HepG2 (cell line): ENCODE measurements at regions not wholly inside any gene's neighbourhood (a gene's known extent, or its start where the extent isn't known, plus 50 kb on each side); places are given as distances from the start of the nearest gene placed in this dataset.

Experiments
- ATAC-seq: fragments of 200-7000 bp; cut with Tn5 transposase; 3 replicates; pipeline ENCODE4 v1.9.1; 2020; ENCODE audit warnings: mild to moderate bottlenecking, moderate library complexity
- BruUV-seq: library from RNA; stranded (reverse); fragments of 400-500 nt; replicated peaks from 2 replicates; lab custom pipeline; 2021; lab: Mats Ljungman, UMichigan
- CTCF ChIA-PET: fragments of 300-600 bp; formaldehyde crosslinking; extraction: SDS; loops from one replicate; lab custom pipeline; 2021; ENCODE audit warnings: low total read pairs, inconsistent platforms, low intra/inter-chr PET ratio; lab: Yijun Ruan, JAX
- POLR2A ChIA-PET: fragments of 350-600 bp; sonication (Branson Sonifier 250); formaldehyde crosslinking; loops from one replicate; lab custom pipeline; 2020; ENCODE audit warnings: antibody characterized with exemption, inconsistent platforms; lab: Yijun Ruan, JAX
- DNase-seq: peaks from one replicate; pipeline ENCODE4 v3.0.0-alpha.2; 2015; ENCODE audit warnings: low spot score
- FAIRE-seq: peaks from 3 replicates; lab custom pipeline; 2011; peaks lifted over from hg19 to GRCh38; lab: Jason Lieb, UNC
- H2AFZ ChIP-seq: one replicate; pipeline ENCODE4 v1.6.1; 2011; ENCODE audit warnings: low read length, inconsistent platforms
- H3K27ac ChIP-seq: fragments of 300-600 bp; 3 replicates; pipeline ENCODE4 v1.8.0; 2011; ENCODE audit warnings: mixed run types, mild to moderate bottlenecking, mixed read lengths, low read length, inconsistent platforms; ENCODE audit not compliant: insufficient read depth; ENCODE audit errors: extremely low read length
- H3K27me3 ChIP-seq, 2 experiments: fragments of 200-600 bp in 1 of 2; 2 replicates in 1 of 2; 3 replicates in 1 of 2; pipeline versions ENCODE4 v1.6.0 to v1.8.0; 2011; ENCODE audit warnings: low read length in 2 of 2, mild to moderate bottlenecking in 2 of 2, moderate library complexity in 2 of 2, inconsistent platforms in 1 of 2; ENCODE audit not compliant: insufficient read depth in 2 of 2, control insufficient read depth in 1 of 2
- H3K36me3 ChIP-seq, 2 experiments: fragments of 200-600 bp in 1 of 2; replicated peaks in 1 of 2; 2 replicates in 1 of 2; 3 replicates in 1 of 2; pipeline versions ENCODE4 v1.5.1 to v1.8.0; 2011; ENCODE audit warnings: low read length in 2 of 2, inconsistent platforms in 1 of 2; ENCODE audit not compliant: insufficient read depth in 2 of 2, control insufficient read depth in 1 of 2
- H3K4me1 ChIP-seq: 2 replicates; pipeline ENCODE4 v1.5.1; 2012; ENCODE audit warnings: low read length, inconsistent platforms; ENCODE audit not compliant: insufficient read depth
- H3K4me2 ChIP-seq: 2 replicates; pipeline ENCODE4 v1.6.0; 2011; ENCODE audit warnings: low read depth, low read length, inconsistent platforms
- H3K4me3 ChIP-seq, 3 experiments: fragments of 200-600 bp in 1 of 3; sonication (generic), shearing (Covaris generic) in 1 of 3; replicated peaks in 1 of 3; 2 replicates each; pipeline ENCODE4 v1.5.1; 2011 to 2016; ENCODE audit warnings: low read length in 3 of 3, inconsistent platforms in 2 of 3, low read depth in 2 of 3, mild to moderate bottlenecking in 2 of 3, control low read depth in 1 of 3, mixed read lengths in 1 of 3; ENCODE audit not compliant: insufficient read depth in 1 of 3
- H3K79me2 ChIP-seq: one replicate; pipeline ENCODE4 v1.6.1; 2011; ENCODE audit warnings: low read length, inconsistent platforms; ENCODE audit not compliant: insufficient read depth
- H3K9ac ChIP-seq: 2 replicates; pipeline ENCODE4 v1.6.0; 2011; ENCODE audit warnings: mild to moderate bottlenecking, low read depth, low read length, inconsistent platforms; ENCODE audit not compliant: insufficient read depth
- H3K9me3 ChIP-seq: 2 replicates; pipeline ENCODE4 v1.5.1; 2012; ENCODE audit warnings: mild to moderate bottlenecking, low read length
- H4K20me1 ChIP-seq: 2 replicates; pipeline ENCODE4 v1.6.0; 2011; ENCODE audit warnings: inconsistent platforms, mild to moderate bottlenecking, low read length, moderate library complexity; ENCODE audit not compliant: insufficient read depth
- AKNA ChIP-seq: sonication (generic); formaldehyde crosslinking; IDR thresholded peaks from 2 replicates; pipeline ENCODE4 v1.4.0; 2020; ENCODE audit warnings: missing genetic modification reagents, borderline replicate concordance
- CBX2 ChIP-seq, 2 experiments: fragments of 200-600 bp in 1 of 2; sonication (generic); formaldehyde crosslinking in 1 of 2; IDR thresholded peaks; 2 replicates each; pipeline versions ENCODE4 v1.7.0 to v1.8.1; 2018 to 2022; ENCODE audit warnings: low read depth in 2 of 2, low read length in 1 of 2, mild to moderate bottlenecking in 1 of 2, missing genetic modification reagents in 1 of 2
- ERF ChIP-seq: IDR thresholded peaks from 2 replicates; pipeline ENCODE4 v1.6.1; 2018; ENCODE audit warnings: missing biosample characterization, missing genetic modification reagents
- JARID2 ChIP-seq: sonication (generic); formaldehyde crosslinking; IDR thresholded peaks from 2 replicates; pipeline ENCODE4 v1.8.1; 2023; ENCODE audit warnings: missing genetic modification reagents, inconsistent platforms; ENCODE audit not compliant: insufficient replicate concordance
- KDM6A ChIP-seq: IDR thresholded peaks from 2 replicates; pipeline ENCODE4 v1.6.1; 2016; ENCODE audit warnings: low read depth
- NFRKB ChIP-seq: fragments of 450-650 bp; IDR thresholded peaks from 2 replicates; pipeline ENCODE4 v1.6.1; 2017
- PCBP1 ChIP-seq: fragments of 200-400 bp; formaldehyde crosslinking; IDR thresholded peaks from 2 replicates; pipeline ENCODE4 v1.6.1; 2017; ENCODE audit warnings: mild to moderate bottlenecking, low read depth, low read length, borderline replicate concordance
- SMYD3 ChIP-seq: sonication (generic); formaldehyde crosslinking; IDR thresholded peaks from 2 replicates; pipeline ENCODE4 v1.8.1; 2023; ENCODE audit warnings: mild to moderate bottlenecking, missing genetic modification reagents
- SNRNP70 ChIP-seq: fragments of 200-400 bp; formaldehyde crosslinking; IDR thresholded peaks from 2 replicates; pipeline ENCODE4 v1.6.1; 2017; ENCODE audit warnings: mild to moderate bottlenecking, low read depth, low read length, moderate library complexity
- YEATS4 ChIP-seq: sonication (generic); formaldehyde crosslinking; IDR thresholded peaks from 2 replicates; pipeline ENCODE4 v1.4.0; 2020; ENCODE audit warnings: missing genetic modification reagents, borderline replicate concordance
- ZNF263 ChIP-seq: sonication (generic); formaldehyde crosslinking; IDR thresholded peaks from 2 replicates; pipeline ENCODE4 v1.4.0; 2020; ENCODE audit warnings: missing genetic modification reagents
- ZNF567 ChIP-seq: sonication (generic); formaldehyde crosslinking; IDR thresholded peaks from 2 replicates; pipeline ENCODE4 v1.8.1; 2023; ENCODE audit warnings: mild to moderate bottlenecking, missing genetic modification reagents, borderline replicate concordance
- ZNF703 ChIP-seq: sonication (generic); formaldehyde crosslinking; IDR thresholded peaks from 2 replicates; pipeline ENCODE4 v1.5.1; 2020; ENCODE audit warnings: missing genetic modification reagents, mild to moderate bottlenecking, moderate library complexity, borderline replicate concordance
- ZNF891 ChIP-seq: sonication (generic); formaldehyde crosslinking; IDR thresholded peaks from 2 replicates; pipeline ENCODE4 v1.5.0; 2020; ENCODE audit warnings: mild to moderate bottlenecking, missing genetic modification reagents
- WGBS: methylation state at CpG from one replicate; pipeline ENCODE4 v1.1.6; 2017; ENCODE audit warnings: low lambda C conversion rate; 5-methylcytosine and 5-hydroxymethylcytosine counted together
- in situ Hi-C: cut with HindIII; loops from 2 replicates; pipeline ENCODE4 v1.10.0; 2017; ENCODE audit warnings: low pct_unique_long_range_greater_than_20kb; ENCODE audit not compliant: extremely low pct_ligation_motif_present
- intact Hi-C: fragments of 100-400 bp; cut with micrococcal nuclease; formaldehyde crosslinking; loops from one replicate; pipeline ENCODE4 v1.10.0; 2022; ENCODE audit not compliant: unreplicated experiment
- TF ChIP-seq, protein P1 (sequence below), 2 experiments: sonication (generic) in 1 of 2; formaldehyde crosslinking in 1 of 2; IDR thresholded peaks; 2 replicates each; pipeline versions ENCODE4 v1.5.1 to v1.6.1; 2011 to 2020; ENCODE audit warnings: borderline replicate concordance in 1 of 2, low read depth in 1 of 2, low read length in 1 of 2, mild to moderate bottlenecking in 1 of 2, missing genetic modification reagents in 1 of 2, moderate library complexity in 1 of 2
- TF ChIP-seq, protein P2 (sequence below): IDR thresholded peaks from 2 replicates; pipeline ENCODE4 v1.6.1; 2016; ENCODE audit warnings: control low read depth

DNA sequence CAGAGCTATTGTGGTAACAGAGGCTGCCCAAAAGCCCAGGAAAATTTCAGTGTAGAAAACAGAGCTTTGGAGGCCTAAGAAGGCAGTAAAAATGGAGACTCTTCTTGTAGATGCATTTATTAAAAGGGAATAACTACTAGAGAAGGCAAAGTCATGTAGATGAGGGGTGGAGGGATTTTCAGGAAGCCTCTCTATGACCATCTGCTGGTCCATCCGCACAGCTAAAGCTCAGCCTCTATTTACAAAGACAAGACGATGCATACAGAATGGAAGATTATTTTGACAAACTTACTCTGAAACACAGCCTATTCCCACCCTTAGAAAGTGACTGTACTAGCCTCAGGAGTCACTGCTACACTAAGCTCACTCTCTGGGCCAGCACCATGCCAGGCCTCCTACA, 71.4 kb downstream of the GLRX5 start:
- in situ Hi-C loops (no loop called here), intact Hi-C loops (no loop called here)
- ATAC-seq (no peak), FAIRE-seq (no peak), DNase-seq (no peak)
- H3K79me2 ChIP-seq = no peaks in the 10 kb centered on the region
- no peaks in the 10 kb centered on the region for H3K36me3 ChIP-seq
- BruUV-seq = no TSS peak
- POLR2A ChIA-PET = no interaction called here
- H3K4me1 ChIP-seq = no peaks in the 10 kb centered on the region
- no peak overlapping the region for H3K4me3 ChIP-seq
- no peak overlapping the region for H3K4me2 ChIP-seq
- H3K27me3 ChIP-seq = peaks cover 4 to 52% of the 10 kb centered on the region in 2 experiments; a peak in 4 of 5 replicates
- H3K9me3 ChIP-seq = no peaks in the 10 kb centered on the region
- no peak overlapping the region for H2AFZ ChIP-seq
- no peak overlapping the region for H3K27ac ChIP-seq
- H4K20me1 ChIP-seq = no peaks in the 10 kb centered on the region
- WGBS = 42% methylated on average over 2 of the region's 2 CpGs
- H3K9ac ChIP-seq = no peak overlapping the region
- CTCF ChIA-PET = no interaction called here
- no peak for TF ChIP-seq ZNF703 (CRISPR knock-in tag)
- no peak for TF ChIP-seq AKNA (CRISPR knock-in tag)
- TF ChIP-seq ZNF567 = no peak
- no peak for TF ChIP-seq YEATS4 (CRISPR knock-in tag)
- no peak for TF ChIP-seq PCBP1
- TF ChIP-seq, protein P1, sequence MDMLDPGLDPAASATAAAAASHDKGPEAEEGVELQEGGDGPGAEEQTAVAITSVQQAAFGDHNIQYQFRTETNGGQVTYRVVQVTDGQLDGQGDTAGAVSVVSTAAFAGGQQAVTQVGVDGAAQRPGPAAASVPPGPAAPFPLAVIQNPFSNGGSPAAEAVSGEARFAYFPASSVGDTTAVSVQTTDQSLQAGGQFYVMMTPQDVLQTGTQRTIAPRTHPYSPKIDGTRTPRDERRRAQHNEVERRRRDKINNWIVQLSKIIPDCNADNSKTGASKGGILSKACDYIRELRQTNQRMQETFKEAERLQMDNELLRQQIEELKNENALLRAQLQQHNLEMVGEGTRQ (IDR thresholded peaks at IDR 0.05; ENCODE audit: low read depth, low read length) = no peak
- TF ChIP-seq, protein P1 (CRISPR knock-in tag; IDR thresholded peaks at IDR 0.05; ENCODE audit: borderline replicate concordance) = no peak
- no peak for TF ChIP-seq SNRNP70
- no peak for TF ChIP-seq ZNF263
- no peak for TF ChIP-seq JARID2 (CRISPR knock-in tag)
- TF ChIP-seq CBX2 (IDR thresholded peaks at IDR 0.05; ENCODE audit: low read depth, low read length) = no peak
- TF ChIP-seq CBX2 (CRISPR knock-in tag; IDR thresholded peaks at IDR 0.05; ENCODE audit: low read depth) = no peak
- TF ChIP-seq, protein P2, sequence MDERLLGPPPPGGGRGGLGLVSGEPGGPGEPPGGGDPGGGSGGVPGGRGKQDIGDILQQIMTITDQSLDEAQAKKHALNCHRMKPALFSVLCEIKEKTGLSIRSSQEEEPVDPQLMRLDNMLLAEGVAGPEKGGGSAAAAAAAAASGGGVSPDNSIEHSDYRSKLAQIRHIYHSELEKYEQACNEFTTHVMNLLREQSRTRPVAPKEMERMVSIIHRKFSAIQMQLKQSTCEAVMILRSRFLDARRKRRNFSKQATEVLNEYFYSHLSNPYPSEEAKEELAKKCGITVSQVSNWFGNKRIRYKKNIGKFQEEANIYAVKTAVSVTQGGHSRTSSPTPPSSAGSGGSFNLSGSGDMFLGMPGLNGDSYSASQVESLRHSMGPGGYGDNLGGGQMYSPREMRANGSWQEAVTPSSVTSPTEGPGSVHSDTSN (CRISPR knock-in tag) = no peak
- TF ChIP-seq ERF (CRISPR knock-in tag) = no peak
- TF ChIP-seq ZNF891 = no peak
- TF ChIP-seq SMYD3 (CRISPR knock-in tag) = no peak
- no peak for TF ChIP-seq NFRKB
- TF ChIP-seq KDM6A = no peak
